Activated naive CD4-positive, alpha-beta T cell treated with anti-CD3 and anti-CD28 coated beads, Interleukin-2, amount 50 U/mL, for 72 hours (primary cell): ENCODE measurements at regions not wholly inside any gene's neighbourhood (a gene's known extent, or its start where the extent isn't known, plus 50 kb on each side); places are given as distances from the start of the nearest gene placed in this dataset.
A peak's percentile ranks its signal among the peaks of the same experiment; 100 is the strongest.

Experiments
- ATAC-seq, 2 donors: fragments of 150-1000 bp; cut with Tn5 transposase; 2 replicates each; pipeline ENCODE4 v1.10.0; 2021; ENCODE audit warnings: mild to moderate bottlenecking in 2 of 2, moderate library complexity in 2 of 2
- DNase-seq, 2 donors: peaks; one replicate each; pipeline ENCODE4 v3.0.0; 2021 to 2022; ENCODE audit warnings: low spot score in 2 of 2
- H3K27ac Mint-ChIP-seq, 2 donors: one replicate each; pipeline ENCODE4 v1.8.0; 2022; ENCODE audit warnings: mild to moderate bottlenecking in 2 of 2, mixed read lengths in 2 of 2
- H3K36me3 Mint-ChIP-seq, 2 donors: one replicate each; pipeline ENCODE4 v1.8.0; 2022; ENCODE audit warnings: mixed read lengths in 2 of 2
- H3K9me3 Mint-ChIP-seq, 2 donors: one replicate each; pipeline ENCODE4 v1.8.0; 2022; ENCODE audit warnings: mixed read lengths in 2 of 2

- no peak for DNase-seq
- Mint-ChIP-seq H3K9me3 (no peaks in the 10 kb centered on the region), H3K36me3 (peaks cover 0 to 5% of the 10 kb centered on the region in 2 donors), H3K27ac (no peak overlapping the region)
- ATAC-seq, result no peak
Observed at GRCh38 chr1:244256086-244256676, 195.5 kb downstream of the ADSS2 start.

DNA sequence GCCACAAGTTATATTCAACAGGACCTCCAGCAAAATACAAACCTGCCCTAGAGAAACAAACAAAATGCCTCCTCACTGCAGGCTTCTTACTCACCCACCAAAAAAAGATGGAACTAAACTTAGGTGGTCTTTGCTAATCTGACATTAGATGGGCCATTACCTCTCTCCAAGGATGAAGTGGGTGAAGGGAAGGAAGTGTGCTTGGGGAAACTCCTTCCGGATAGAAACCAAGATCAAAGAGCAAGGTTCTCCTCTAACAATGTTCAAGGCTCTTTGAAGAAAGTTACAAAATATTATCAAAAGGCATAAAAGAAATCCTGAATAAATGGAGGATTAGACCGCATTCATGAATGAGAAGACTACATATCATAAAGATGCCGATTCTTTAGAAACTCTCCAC lies 187.5 kb downstream of the ADSS2 start:
- no peaks in the 10 kb centered on the region for H3K36me3 Mint-ChIP-seq
- H3K9me3 Mint-ChIP-seq, result no peaks in the 10 kb centered on the region
- DNase-seq (no peak), ATAC-seq (no peak)
- H3K27ac Mint-ChIP-seq, result no peak overlapping the region

GRCh38 chr1:244265507-244265906 lies 186.2 kb downstream of the ADSS2 start:
- H3K9me3 Mint-ChIP-seq, result peaks cover 3% of the 10 kb centered on the region in 2 donors
- ATAC-seq, result no peak
- H3K36me3 Mint-ChIP-seq, result peaks cover 0 to under 1% of the 10 kb centered on the region in 2 donors
- H3K27ac Mint-ChIP-seq, result no peak overlapping the region
- no peak for DNase-seq

DNA sequence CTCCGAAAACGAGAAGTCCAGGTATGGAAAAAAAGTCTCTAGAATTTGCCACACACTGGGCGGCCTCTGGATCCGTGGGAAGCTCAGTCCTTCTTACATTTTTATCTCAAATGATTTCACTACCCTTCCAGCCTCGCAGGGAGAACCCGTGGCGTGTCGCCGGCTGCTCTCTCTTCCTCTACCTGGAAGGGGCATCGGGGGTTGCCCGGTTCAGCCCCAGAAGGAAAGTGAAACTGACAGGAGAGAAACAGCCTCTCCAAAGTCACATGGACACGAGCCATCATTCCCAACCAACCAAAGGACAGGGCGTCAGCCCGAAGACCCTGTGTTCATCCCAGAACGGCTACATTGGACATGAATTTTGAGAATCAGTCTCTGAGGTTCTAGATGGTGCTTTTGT lies 182.5 kb downstream of the ADSS2 start:
- Mint-ChIP-seq H3K36me3 (peaks cover 0 to 9% of the 10 kb centered on the region in 2 donors), H3K27ac (no peak overlapping the region), H3K9me3 (peaks cover 4 to 10% of the 10 kb centered on the region in 2 donors)
- DNase-seq, result no peak
- ATAC-seq, result no peak

DNA sequence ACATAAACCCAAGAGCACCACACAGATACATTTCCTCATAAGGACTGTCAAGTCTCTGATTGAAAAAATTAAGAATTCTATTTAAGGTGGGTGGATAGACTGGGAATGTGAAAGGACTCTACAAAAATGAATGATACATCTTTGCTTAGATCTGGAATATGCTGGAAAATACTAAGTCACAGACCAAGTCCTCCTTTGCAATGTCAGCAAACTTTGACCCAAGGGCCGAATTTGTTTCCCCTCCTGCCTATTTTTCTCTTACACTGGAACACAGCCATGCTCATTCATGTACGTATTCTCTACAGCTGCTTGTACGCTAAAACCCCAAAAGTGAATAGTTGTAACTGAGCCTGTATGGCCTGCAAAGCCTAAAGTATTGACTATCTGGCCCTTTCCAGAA lies 180.7 kb downstream of the ADSS2 start:
- ATAC-seq (no peak), DNase-seq (no peak)
- H3K27ac Mint-ChIP-seq, result no peak overlapping the region
- H3K9me3 Mint-ChIP-seq, result peaks cover 4 to 10% of the 10 kb centered on the region in 2 donors
- peaks cover 0 to 9% of the 10 kb centered on the region in 2 donors for H3K36me3 Mint-ChIP-seq

DNA sequence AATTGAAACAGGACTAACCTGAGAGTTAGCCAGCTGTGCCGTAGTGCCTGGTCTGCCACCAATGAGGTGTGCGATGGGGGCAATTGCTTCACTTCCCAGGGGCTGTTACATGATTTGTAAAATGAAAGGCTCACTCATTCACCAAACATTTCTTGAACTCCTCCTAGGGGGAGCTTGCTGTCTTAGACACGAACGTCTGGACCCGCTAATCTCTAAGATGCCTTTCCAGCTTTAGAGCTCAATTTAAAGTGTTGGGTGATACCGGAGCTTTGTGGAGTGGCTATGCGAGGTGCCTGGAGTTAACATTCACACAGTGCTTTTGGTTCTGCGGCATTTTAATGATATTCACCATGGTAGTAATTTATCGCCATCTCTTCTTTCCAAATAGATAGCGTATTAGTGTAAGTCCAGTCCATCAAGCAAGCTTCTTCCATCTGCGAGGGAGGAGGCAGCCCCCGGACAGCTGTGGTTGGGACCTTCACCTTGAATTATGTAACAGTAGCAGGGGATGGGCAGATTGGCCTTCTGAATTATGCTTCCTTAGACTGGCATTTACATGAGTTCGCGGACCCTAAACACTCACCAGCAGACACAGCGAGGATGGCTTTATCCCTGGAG lies 179.9 kb downstream of the ADSS2 start:
- H3K27ac Mint-ChIP-seq, result no peak overlapping the region
- DNase-seq, result no peak
- H3K9me3 Mint-ChIP-seq, result peaks cover 4 to 10% of the 10 kb centered on the region in 2 donors
- peaks cover 0 to 9% of the 10 kb centered on the region in 2 donors for H3K36me3 Mint-ChIP-seq
- no peak for ATAC-seq

GRCh38 chr1:244272471-244273261 lies 179.0 kb downstream of the ADSS2 start:
- H3K36me3 Mint-ChIP-seq, result peaks cover 0 to 9% of the 10 kb centered on the region in 2 donors
- peak overlapping the region in 1 of 2 donors; percentile 72 for H3K27ac Mint-ChIP-seq
- DNase-seq (peak; percentile 65 to 68), ATAC-seq (peak; percentile 75 to 78)
- H3K9me3 Mint-ChIP-seq, result peaks cover 4 to 10% of the 10 kb centered on the region in 2 donors

GRCh38 chr1:244273262-244273844 lies 178.4 kb downstream of the ADSS2 start:
- Mint-ChIP-seq H3K36me3 (peaks cover 0 to 9% of the 10 kb centered on the region in 2 donors), H3K9me3 (peaks cover 4 to 10% of the 10 kb centered on the region in 2 donors), H3K27ac (no peak overlapping the region)
- DNase-seq, result no peak
- ATAC-seq, result no peak

GRCh38 chr1:244273845-244274619 lies 177.7 kb downstream of the ADSS2 start:
- ATAC-seq (peak in 1 of 2 donors; percentile 62), DNase-seq (no peak)
- no peak overlapping the region for H3K27ac Mint-ChIP-seq

DNA sequence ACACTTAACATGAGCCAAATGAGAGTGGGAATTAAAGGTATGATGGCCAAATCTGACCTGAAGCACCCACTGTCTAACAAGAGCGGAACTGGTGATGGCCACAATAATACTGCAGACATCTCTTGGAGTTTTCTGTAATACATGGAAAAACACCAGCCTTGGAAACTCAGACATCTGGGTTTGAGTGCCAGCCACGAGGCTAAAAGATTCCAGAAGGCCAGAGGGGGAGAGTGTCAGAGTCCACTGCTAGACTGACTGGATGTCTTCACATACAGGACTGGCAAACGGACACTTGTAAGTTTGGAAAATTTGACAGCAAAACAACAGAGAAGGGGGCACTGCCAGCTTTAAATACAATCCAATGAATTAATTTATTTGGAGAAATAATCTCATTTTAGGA lies 175.1 kb downstream of the ADSS2 start:
- DNase-seq (no peak), ATAC-seq (no peak)
- peak overlapping the region in 1 of 2 donors; percentile 7 for H3K27ac Mint-ChIP-seq
- no peaks in the 10 kb centered on the region for H3K9me3 Mint-ChIP-seq
- H3K36me3 Mint-ChIP-seq, result no peaks in the 10 kb centered on the region

More at GRCh38 chr1:244273845-244274619, 177.7 kb downstream of the ADSS2 start:
- H3K36me3 Mint-ChIP-seq, result peaks cover 0 to 9% of the 10 kb centered on the region in 2 donors
- H3K9me3 Mint-ChIP-seq, result peaks cover 4 to 10% of the 10 kb centered on the region in 2 donors

- Mint-ChIP-seq H3K36me3 (no peaks in the 10 kb centered on the region), H3K27ac (no peak overlapping the region)
- no peak for ATAC-seq
Observed at GRCh38 chr1:244280201-244280600, 171.5 kb downstream of the ADSS2 start.

DNA sequence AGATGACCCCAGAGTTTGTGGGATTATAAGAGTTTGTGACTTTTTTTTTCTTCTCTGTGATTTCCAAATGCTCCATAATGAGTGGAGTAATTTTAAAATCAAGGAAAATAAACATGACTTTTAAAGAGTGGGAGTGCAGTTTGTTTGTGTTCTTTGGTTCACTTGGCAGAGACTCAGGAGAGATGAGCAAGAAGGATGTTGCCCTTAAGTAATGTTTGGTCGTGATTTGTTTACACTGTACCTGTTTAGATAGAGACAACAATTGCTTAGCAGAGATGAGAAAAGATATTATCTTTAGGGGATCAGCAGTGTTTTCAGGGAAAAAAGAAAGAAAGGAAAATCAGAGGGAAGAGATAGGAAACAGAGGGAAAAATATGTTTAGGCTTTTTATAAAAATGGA lies 170.8 kb downstream of the ADSS2 start:
- no peaks in the 10 kb centered on the region for H3K36me3 Mint-ChIP-seq
- no peak overlapping the region for H3K27ac Mint-ChIP-seq
- ATAC-seq (no peak), DNase-seq (no peak)
- H3K9me3 Mint-ChIP-seq, result no peaks in the 10 kb centered on the region

More at GRCh38 chr1:244280201-244280600, 171.5 kb downstream of the ADSS2 start:
- no peaks in the 10 kb centered on the region for H3K9me3 Mint-ChIP-seq
- no peak for DNase-seq

DNA sequence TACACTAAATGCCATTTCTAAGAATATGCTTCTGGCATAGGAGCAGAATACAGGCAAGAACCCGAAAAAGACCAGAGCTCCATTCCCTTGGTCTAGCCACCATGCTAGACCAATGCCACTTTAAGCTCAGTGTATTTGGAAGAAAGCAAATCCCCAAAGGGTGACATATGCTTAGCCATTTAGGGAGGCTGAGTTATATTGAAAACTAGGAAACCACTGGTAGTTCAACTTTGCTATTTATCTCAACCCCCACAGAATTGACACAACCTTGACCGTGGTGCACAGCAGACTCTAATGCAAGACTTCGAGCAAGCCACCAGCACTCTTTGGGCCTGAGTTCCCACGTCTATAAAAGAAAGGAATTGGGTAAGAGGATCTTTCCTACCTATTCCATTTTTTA lies 167.9 kb downstream of the ADSS2 start:
- no peak overlapping the region for H3K27ac Mint-ChIP-seq
- H3K9me3 Mint-ChIP-seq, result peaks cover 0 to 3% of the 10 kb centered on the region in 2 donors
- DNase-seq (no peak), ATAC-seq (no peak)
- H3K36me3 Mint-ChIP-seq, result no peaks in the 10 kb centered on the region

- no peak overlapping the region for H3K27ac Mint-ChIP-seq
- ATAC-seq (no peak), DNase-seq (no peak)
- no peaks in the 10 kb centered on the region for H3K36me3 Mint-ChIP-seq
- peaks cover 0 to 5% of the 10 kb centered on the region in 2 donors for H3K9me3 Mint-ChIP-seq
Observed at GRCh38 chr1:244284641-244285156, 167.0 kb downstream of the ADSS2 start.

- no peak overlapping the region for H3K27ac Mint-ChIP-seq
- ATAC-seq (no peak), DNase-seq (no peak)
- peaks cover 0 to 5% of the 10 kb centered on the region in 2 donors for H3K9me3 Mint-ChIP-seq
- H3K36me3 Mint-ChIP-seq, result no peaks in the 10 kb centered on the region
Observed at GRCh38 chr1:244286341-244286740, 165.4 kb downstream of the ADSS2 start.

DNA sequence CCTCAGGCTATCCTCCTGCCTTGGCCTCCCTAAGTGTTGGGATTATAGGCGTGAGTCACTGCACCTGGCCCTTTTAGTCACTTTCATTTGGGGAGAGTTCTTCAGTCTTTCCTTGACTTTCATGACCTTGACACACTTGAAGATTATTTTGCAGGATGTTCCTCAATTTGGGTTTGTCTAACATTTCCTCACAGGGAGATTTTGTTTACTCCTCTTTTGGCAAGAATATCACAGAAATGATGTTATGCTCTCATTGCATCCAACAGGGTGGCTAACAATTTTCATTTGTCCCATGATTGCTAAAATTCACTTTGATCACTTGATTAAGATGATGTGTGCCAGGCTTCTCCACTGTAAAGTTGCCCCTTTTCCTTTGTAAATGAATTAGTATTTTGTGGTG lies 164.0 kb downstream of the ADSS2 start:
- no peaks in the 10 kb centered on the region for H3K36me3 Mint-ChIP-seq
- ATAC-seq (no peak), DNase-seq (no peak)
- H3K27ac Mint-ChIP-seq, result no peak overlapping the region
- H3K9me3 Mint-ChIP-seq, result peaks cover 0 to 5% of the 10 kb centered on the region in 2 donors
